ENCODE measurements at regions not wholly inside any gene's neighbourhood (a gene's known extent, or its start where the extent isn't known, plus 50 kb on each side); places are given as distances from the start of the nearest gene placed in this dataset.
A peak's percentile ranks its signal among the peaks of the same experiment; 100 is the strongest.

DNA sequence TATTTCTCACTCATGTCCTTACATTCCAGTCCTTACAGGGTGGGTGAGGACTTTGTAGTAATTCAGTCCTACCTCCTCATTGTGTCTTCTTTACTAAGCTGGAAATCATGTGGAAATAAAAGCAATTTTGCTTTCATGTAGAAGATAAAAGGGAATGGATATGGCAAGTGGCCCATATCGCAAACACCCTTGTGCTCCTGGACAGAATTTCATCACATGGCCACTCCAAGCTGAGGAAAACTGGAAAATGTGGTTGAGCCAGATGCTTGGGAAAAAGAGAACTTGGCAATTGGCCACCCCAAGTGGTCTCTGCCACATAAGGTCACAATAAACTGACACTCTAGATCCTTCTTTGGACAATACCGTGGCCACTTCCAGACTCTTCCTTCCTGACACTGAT lies 64.2 kb upstream of the IFNG-AS1 start:
- H3K9ac ChIP-seq (ENCODE audit: low read length): no peak overlapping the region
- H3K4me3 ChIP-seq (ENCODE audit: low read length): no peak overlapping the region
- H3K4me1 ChIP-seq (ENCODE audit: control insufficient read depth, insufficient read depth, low read length): peaks cover 15% of the 10 kb centered on the region
- no peak for DNase-seq (ENCODE audit: low read depth)
- no peaks in the 10 kb centered on the region for H3K9me3 ChIP-seq (ENCODE audit: control insufficient read depth, low read length)
- H3K36me3 ChIP-seq (ENCODE audit: control insufficient read depth, insufficient read depth, low read length, severe bottlenecking): no peaks in the 10 kb centered on the region
- H3K27me3 ChIP-seq (replicated peaks; ENCODE audit: control insufficient read depth, insufficient read depth, low read length): peaks cover 7% of the 10 kb centered on the region

DNA sequence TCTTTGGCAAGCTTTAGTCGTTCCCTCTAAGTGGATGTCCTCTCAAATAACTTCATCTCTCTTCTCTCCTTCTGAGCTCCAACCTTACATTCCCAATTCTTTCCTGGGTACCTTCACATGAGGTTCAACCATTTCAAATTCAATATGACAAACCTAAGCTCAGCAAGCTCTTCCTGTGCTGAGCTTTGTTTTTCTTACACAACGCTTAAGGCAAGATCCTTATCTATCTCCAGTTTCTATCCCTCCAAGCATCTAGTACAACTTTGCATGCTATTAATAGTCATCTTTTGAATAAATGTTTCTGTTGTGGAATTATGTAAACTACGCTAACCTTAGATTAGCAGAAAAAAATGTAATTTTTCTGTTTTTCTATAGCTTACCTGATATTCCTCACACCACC lies 63.7 kb upstream of the IFNG-AS1 start:
- H3K4me1 ChIP-seq (ENCODE audit: control insufficient read depth, insufficient read depth, low read length): peaks cover 15% of the 10 kb centered on the region
- H3K36me3 ChIP-seq (ENCODE audit: control insufficient read depth, insufficient read depth, low read length, severe bottlenecking): no peaks in the 10 kb centered on the region
- H3K9me3 ChIP-seq (ENCODE audit: control insufficient read depth, low read length): no peaks in the 10 kb centered on the region
- no peak overlapping the region for H3K9ac ChIP-seq (ENCODE audit: low read length)
- H3K27me3 ChIP-seq (replicated peaks; ENCODE audit: control insufficient read depth, insufficient read depth, low read length): peaks cover 7% of the 10 kb centered on the region
- DNase-seq (ENCODE audit: low read depth): peak; percentile 48
- no peak overlapping the region for H3K4me3 ChIP-seq (ENCODE audit: low read length)

DNA sequence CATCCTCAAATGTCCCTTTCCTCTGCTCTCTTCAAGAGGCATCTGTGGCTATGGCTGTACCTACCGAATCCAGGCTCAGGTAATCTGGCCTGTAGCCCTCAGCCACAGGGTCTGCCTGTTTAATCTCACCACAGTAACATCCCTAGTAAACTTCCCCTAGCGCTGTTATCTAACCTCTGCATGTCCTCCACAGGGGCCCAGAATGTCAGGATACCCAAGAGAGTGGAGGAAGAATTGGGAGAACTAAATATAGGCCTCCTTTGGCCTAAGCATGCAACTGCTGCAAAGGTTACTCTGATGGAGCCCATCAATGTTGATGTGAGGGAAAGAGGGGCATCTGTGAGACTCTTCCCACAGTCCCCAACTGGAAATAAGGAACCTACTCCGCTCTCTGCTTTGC lies 63.2 kb upstream of the IFNG-AS1 start:
- Histone ChIP-seq H3K4me1 (ENCODE audit: control insufficient read depth, insufficient read depth, low read length) (peaks cover 13% of the 10 kb centered on the region), H3K9me3 (ENCODE audit: control insufficient read depth, low read length) (no peaks in the 10 kb centered on the region), H3K9ac (ENCODE audit: low read length) (no peak overlapping the region), H3K36me3 (ENCODE audit: control insufficient read depth, insufficient read depth, low read length, severe bottlenecking) (no peaks in the 10 kb centered on the region), H3K27me3 (replicated peaks; ENCODE audit: control insufficient read depth, insufficient read depth, low read length) (peaks cover 7% of the 10 kb centered on the region), H3K4me3 (ENCODE audit: low read length) (no peak overlapping the region)
- no peak for DNase-seq (ENCODE audit: low read depth)

DNA sequence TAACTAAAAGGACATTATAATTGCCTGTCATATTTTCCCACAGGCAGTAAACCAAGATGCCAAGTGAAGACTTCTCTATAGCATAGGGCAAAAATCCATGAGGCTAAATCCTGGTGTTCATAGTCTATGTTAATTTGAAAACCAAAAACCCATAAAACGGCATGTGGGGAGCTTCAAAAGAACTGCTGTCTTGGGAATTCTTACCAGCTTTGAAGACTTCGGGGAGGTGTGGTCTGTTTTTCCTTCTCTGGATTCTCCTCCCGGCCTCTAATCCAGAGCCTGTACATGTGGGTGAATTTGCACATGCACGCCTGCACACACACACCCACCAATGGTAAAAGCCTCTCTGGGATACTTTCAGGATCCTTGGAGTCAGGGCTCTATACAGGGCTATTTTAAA lies 61.9 kb upstream of the IFNG-AS1 start:
- Histone ChIP-seq H3K4me3 (ENCODE audit: low read length) (no peak overlapping the region), H3K36me3 (ENCODE audit: control insufficient read depth, insufficient read depth, low read length, severe bottlenecking) (no peaks in the 10 kb centered on the region), H3K9ac (ENCODE audit: low read length) (no peak overlapping the region), H3K4me1 (ENCODE audit: control insufficient read depth, insufficient read depth, low read length) (peaks cover 3% of the 10 kb centered on the region), H3K9me3 (ENCODE audit: control insufficient read depth, low read length) (no peaks in the 10 kb centered on the region), H3K27me3 (replicated peaks; ENCODE audit: control insufficient read depth, insufficient read depth, low read length) (peaks cover 7% of the 10 kb centered on the region)
- DNase-seq (ENCODE audit: low read depth): no peak

DNA sequence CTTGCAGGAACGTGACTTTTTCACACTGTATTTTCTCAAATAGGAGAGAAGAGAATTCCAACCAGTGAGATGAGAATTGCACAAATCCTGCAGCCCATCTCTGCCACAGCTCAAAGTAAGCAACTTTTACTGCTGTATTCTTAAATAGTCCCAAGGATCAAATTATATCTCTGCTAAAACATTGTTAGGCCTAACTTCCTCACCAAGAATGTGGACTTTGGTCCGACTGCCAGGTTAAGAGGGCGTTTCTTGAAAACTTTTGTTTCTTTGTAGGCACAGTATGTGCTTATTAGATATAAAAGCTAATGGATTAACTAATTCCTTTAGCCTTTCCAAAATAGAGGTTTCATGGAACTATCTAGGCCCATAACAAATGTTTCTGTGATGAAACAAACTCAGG lies 61.4 kb upstream of the IFNG-AS1 start:
- H3K27me3 ChIP-seq (replicated peaks; ENCODE audit: control insufficient read depth, insufficient read depth, low read length): peaks cover 7% of the 10 kb centered on the region
- H3K4me1 ChIP-seq (ENCODE audit: control insufficient read depth, insufficient read depth, low read length): peaks cover 3% of the 10 kb centered on the region
- H3K4me3 ChIP-seq (ENCODE audit: low read length): no peak overlapping the region
- H3K36me3 ChIP-seq (ENCODE audit: control insufficient read depth, insufficient read depth, low read length, severe bottlenecking): no peaks in the 10 kb centered on the region
- H3K9ac ChIP-seq (ENCODE audit: low read length): no peak overlapping the region
- no peak for DNase-seq (ENCODE audit: low read depth)
- H3K9me3 ChIP-seq (ENCODE audit: control insufficient read depth, low read length): no peaks in the 10 kb centered on the region

DNA sequence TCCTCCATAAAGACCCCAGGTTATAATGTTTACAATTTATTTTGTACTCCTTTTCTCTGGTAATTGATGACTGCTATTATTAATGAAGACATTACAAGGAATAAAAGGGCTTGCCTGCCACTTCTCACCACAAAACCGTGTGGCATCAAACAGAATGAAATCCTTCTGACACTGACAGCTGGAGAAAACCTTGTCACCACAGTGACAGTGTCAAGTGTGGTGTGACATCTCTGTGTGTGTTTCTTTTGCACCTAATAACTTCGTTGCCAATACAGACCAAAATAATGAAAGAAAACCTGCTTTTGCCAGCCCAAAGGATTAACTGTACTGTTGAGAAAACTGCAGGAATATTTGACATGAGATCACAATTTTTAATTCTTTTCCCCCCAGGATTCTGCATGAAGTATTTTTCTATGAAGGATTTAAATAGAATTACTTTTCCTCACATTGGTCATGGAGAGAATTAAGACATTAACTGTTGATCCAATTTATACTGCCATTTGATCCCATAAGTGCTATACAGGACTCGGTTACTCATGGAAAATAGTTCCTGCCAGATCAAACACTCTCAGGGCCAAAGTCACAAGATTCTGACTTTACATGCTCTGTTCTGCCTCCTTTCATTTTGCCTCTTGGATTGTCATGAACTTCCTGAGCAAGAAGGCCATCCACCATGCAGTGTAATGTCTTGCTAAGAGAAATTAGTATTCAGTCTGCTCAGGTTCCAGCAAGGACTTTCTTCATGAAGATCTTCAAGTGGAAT lies 60.4 kb upstream of the IFNG-AS1 start:
- peak; percentile 25 for DNase-seq (ENCODE audit: low read depth)
- H3K4me1 ChIP-seq (ENCODE audit: control insufficient read depth, insufficient read depth, low read length): peaks cover 3% of the 10 kb centered on the region
- no peaks in the 10 kb centered on the region for H3K27me3 ChIP-seq (replicated peaks; ENCODE audit: control insufficient read depth, insufficient read depth, low read length)

DNA sequence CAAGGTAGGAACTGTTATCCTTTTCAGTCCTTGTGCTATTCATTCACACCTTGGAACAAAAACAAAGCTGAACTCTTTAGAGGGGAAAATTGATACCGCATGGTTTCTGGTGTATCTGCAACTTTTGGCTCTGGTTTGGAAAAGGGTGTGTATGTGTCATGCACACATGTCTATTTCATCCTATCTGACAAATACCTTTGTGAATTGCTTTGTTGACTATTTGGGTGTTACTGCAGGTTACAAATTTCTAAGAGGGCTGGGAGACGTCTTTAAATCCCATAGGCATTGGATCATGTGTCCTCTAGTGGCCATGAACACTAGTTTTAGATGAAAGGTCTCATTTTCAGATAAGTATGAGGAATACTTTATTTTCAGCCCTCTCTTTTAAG lies 59.9 kb upstream of the IFNG-AS1 start:
- no peak overlapping the region for H3K4me3 ChIP-seq (ENCODE audit: low read length)
- no peak for DNase-seq (ENCODE audit: low read depth)

More for the DNA sequence above, 60.4 kb upstream of the IFNG-AS1 start:
- H3K9me3 ChIP-seq (ENCODE audit: control insufficient read depth, low read length): no peaks in the 10 kb centered on the region
- no peak overlapping the region for H3K4me3 ChIP-seq (ENCODE audit: low read length)
- H3K36me3 ChIP-seq (ENCODE audit: control insufficient read depth, insufficient read depth, low read length, severe bottlenecking): no peaks in the 10 kb centered on the region
- no peak overlapping the region for H3K9ac ChIP-seq (ENCODE audit: low read length)

DNA sequence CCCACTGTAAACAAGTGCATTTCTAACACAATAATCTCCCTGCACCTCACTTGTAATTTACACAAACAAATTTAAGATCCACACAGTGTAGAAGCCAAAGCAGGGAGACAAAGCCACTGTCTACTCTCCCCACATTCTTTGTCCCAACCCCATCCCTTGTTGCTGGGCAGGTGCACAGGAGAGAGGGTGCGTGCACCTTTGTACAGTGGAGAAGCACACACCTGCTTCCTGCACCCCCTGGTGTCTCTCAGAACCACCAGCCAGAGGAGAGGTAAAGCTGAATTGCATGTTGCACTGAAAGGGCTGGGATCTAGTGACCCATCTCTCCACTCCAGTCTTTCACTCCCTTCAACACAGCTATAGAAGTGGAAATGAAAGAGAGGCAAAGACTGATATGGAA lies 51.4 kb upstream of the IFNG-AS1 start:
- DNase-seq (ENCODE audit: low read depth): no peak
- Histone ChIP-seq H3K9ac (ENCODE audit: low read length) (no peak overlapping the region), H3K4me1 (ENCODE audit: control insufficient read depth, insufficient read depth, low read length) (peaks cover 21% of the 10 kb centered on the region), H3K4me3 (ENCODE audit: low read length) (no peak overlapping the region), H3K9me3 (ENCODE audit: control insufficient read depth, low read length) (no peaks in the 10 kb centered on the region), H3K27me3 (replicated peaks; ENCODE audit: control insufficient read depth, insufficient read depth, low read length) (no peaks in the 10 kb centered on the region), H3K36me3 (ENCODE audit: control insufficient read depth, insufficient read depth, low read length, severe bottlenecking) (no peaks in the 10 kb centered on the region)

More for the DNA sequence above, 59.9 kb upstream of the IFNG-AS1 start:
- H3K36me3 ChIP-seq (ENCODE audit: control insufficient read depth, insufficient read depth, low read length, severe bottlenecking): no peaks in the 10 kb centered on the region
- no peaks in the 10 kb centered on the region for H3K9me3 ChIP-seq (ENCODE audit: control insufficient read depth, low read length)
- H3K9ac ChIP-seq (ENCODE audit: low read length): no peak overlapping the region
- no peaks in the 10 kb centered on the region for H3K27me3 ChIP-seq (replicated peaks; ENCODE audit: control insufficient read depth, insufficient read depth, low read length)
- H3K4me1 ChIP-seq (ENCODE audit: control insufficient read depth, insufficient read depth, low read length): peaks cover 3% of the 10 kb centered on the region
